Muscle of back (tissue), 3 donors: ENCODE measurements at regions not wholly inside any gene's neighbourhood (a gene's known extent, or its start where the extent isn't known, plus 50 kb on each side); places are given as distances from the start of the nearest gene placed in this dataset.

Experiments used
- DNase-seq, 3 donors: peaks; one replicate each; pipeline versions ENCODE4 v3.0.0 to v3.0.0-alpha.2; 2013

DNA sequence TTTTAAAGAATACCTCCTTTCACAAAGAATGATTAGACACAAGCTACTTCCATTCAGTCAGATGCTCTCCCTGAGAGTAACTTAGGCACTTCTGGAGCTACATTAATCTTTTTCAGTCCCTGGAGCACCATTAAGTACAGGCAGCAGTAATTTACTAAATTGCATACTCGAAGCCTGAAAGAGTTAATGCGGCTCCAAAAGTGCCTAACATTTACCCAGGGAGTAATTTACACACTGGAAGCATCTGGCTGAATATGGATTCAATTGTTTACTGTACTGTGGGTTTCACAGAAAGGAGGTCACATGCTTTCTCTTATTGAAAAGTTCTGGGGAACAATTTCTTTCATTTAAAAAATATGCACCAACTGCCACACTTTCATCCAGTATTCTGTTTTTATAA lies 260.8 kb upstream of the TENM3 start:
- peak in 1 of 3 donors; percentile 57 for DNase-seq

DNA sequence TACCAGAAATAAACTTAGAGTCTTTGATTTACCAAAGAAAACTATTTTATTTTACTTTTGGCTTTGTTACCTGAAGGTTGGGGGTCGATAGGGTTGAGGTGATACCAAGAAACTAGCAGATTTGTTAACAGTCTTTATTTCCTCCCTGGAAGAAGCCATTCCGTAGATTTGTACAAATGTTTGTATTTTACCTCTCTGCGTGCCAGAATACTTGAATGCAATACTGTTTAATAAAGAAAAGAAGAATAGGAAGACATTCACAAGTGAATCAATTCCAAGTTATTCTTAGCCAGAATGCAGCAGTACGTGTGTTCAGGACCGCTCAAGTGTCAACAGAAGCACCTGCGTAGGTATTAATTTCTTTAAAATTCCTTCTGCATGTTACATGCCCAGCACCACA lies 260.3 kb upstream of the TENM3 start:
- peak in 1 of 3 donors; percentile 50 for DNase-seq

DNA sequence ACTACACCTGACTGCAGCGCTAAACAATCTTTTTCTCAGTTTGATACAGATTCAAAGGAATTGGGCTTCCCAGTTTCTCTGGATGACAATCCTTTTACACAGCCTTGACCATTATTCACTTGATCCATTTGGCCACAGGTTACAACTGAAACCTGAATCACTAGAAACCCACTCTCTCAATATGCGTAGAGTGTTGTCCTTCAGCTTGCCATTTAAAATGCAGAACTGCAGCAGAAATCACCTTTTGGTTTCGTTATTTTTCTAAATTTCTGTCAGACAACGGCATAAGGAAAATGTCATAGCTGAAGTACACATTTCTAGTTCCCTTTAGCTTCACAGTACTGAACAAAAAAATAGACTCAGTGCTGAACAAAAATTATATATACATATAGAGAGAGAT lies 255.8 kb upstream of the TENM3 start:
- no peak for DNase-seq

DNA sequence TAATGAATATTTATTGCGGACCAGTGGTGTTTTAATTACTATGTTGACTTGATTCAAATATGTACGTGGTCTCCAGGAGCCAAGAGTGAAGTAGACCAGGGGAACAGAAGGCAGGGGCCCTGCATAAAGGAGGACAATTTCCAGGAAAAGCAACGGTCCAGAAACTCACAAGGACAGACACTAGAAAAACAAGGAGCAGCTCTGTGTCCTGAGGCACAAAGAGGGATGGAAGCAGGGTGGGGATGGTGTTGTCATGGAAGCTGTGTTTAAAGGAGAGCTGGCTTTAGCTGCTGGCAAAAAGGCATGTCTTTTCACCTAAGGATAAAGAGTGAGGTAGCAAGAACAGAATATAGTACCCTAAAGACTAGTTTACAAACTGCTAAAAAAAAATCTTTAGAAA lies 254.1 kb upstream of the TENM3 start:
- DNase-seq: no peak

DNA sequence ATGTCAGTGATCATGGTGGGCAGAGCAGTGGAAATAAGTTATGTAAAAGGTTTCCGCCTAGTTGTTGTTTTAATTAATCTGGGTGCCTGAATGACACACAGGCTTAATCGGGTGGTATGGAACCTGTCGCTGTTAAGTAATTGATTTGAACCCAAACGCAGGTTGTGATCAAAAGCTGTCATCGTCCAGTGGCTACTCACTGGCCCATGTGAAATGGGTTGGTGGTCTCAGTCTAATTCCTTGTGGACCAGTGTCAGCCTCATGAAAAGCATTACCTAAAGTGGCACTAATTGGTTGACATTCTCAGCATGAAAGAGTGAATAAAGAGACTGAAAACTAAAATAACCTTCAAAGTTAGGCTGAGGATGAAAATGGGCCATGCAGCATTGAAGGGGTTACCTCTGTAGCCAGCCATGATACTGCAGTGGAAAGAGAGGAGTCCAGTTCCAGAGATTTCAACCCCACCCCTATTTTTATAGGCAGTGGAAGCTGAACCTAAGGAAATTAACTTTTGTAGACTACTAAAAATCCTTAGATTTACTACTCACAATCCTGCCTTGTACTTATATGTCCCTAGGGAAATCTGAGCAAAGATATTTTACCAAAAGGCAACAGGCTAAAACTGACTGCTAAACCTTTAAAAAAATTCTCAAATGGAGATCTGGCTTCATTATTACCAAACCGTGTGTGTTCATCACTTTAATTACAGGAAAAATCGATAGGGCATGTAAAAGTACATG lies 251.7 kb upstream of the TENM3 start:
- peak in 1 of 3 donors; percentile 30 for DNase-seq

DNA sequence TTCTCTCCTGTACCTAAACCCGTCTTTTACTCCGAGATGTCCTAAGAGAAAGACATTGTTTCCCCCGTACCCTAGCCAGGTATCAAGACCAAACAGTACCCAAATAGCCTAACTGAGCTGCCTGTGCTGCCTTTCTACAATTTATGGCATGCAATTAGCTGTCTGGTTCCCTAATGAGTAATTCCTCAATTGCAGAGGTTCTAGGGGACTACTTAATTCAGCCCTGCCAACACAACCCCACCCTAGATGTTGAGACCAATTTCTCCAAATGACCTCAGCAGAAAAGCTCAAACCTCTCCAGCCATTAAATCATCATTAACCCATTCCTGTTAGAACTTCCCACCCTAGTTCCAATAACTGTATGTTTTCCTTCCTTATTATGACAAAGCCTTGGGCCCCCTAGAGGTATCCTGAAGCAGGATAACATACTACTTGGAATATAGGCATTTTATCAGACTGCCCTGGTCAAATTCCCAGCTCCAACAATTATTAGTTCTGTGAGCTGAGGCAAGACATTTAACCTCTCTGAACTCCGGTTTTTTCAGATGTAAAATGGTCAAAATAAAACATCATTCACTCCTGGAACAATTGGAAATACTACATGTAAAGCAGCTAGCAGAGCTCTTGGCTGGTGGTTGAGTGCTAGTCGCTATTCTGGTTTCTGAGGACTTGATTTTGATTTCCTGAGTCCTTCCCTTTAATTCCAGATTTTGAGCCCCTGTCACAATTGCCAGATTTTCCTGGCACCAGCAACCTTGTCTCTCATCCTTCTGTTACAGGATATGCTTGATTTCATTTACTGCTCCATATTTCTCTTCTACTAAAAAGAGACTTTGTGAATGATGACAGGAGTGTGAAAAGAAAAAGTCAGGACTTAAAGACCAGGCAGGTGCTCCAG lies 244.6 kb upstream of the TENM3 start:
- peak in 2 of 3 donors; percentile 25 to 55 for DNase-seq

DNA sequence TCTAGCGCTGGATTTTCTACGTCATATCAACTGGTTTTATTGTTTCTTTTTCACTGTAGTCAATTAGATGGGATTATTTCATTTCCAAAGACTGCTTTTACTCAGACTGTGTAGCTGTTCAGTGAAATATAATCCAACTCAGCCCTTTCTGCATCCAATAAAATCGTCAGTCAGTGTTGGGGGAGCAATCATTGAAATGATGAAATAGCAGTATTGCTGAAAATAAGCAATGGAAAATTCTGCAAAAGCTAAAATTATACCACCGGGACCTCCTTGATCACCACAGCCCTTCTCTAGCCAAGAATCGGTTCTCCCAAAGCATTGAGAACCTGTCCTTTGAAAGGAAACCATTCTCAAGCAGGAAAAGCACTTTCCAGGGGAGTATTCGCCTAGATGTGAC lies 243.1 kb upstream of the TENM3 start:
- DNase-seq: peak in 2 of 3 donors; percentile 43 to 63

DNA sequence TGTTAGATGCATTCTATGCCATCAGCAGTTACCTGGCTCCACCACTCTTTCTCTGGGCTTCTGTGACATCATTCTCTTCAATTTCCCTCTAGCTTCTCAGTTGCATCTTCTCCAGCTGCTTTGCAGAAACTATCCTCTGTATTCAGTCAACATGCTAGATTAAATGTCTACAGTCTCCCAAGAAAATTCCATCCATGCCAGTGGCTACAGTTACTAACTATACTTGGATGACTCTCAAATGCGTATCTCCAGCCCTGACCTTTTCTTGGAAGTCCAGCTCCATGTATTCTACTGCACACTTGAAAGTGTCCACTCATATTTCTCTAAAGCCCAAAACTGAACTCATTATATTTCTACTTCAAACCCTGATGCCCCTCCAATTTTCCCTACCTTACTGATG lies 232.3 kb upstream of the TENM3 start:
- peak in 1 of 3 donors; percentile 20 for DNase-seq

DNA sequence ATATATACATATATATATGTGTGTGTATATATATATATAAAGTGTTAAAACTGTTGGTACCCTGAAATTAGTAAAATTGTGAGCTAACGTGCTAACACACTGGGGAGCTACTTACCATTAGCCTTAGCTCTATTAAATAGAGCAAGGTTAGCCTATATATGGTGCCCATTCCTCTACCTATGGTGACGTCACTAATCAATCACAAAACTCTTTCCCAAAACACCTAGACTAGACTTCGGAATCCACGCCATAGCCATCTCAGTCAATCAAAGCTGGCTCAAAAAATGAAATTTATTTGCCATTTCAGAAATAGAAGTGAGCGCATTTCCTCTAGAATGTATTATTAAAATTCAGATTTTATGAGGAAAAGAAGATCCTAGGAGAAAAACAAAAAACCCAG lies 229.0 kb upstream of the TENM3 start:
- no peak for DNase-seq

DNA sequence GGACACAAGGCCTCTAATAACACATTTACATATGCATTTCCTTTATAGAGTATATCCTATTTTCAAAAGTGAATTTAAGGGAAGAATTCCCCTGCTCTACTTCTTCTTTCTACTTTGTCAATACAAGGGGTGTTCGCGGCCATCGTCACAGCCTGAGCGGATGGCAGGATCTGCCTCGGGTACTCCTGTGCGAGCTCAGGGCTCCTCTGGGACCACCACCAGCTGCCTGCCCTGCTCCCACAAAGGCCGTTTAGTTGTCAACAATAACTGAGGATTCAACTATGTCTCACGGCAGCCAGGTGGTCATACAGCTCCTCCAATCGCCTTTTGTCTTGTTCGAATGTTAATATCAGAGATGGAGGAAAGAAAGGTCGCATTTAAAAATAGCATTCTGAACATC lies 228.2 kb upstream of the TENM3 start:
- no peak for DNase-seq

DNA sequence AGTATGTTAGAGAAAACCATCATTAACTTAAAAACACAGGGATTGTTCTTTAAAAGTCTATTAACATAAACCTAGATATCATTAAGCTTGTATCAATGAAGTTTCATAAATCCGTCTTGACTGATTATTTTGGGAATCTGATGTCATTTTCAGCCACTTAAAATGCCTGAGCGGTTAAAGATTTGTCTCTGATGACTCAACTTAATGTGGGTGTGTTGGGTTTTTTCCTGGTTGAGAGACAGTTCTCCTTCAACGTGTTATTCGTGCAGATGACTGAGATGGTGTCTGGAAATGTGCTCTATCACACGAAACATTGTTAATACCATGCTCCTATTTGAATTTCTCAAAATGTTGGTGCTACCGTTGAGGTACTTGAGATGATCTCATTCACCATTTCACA lies 227.3 kb upstream of the TENM3 start:
- DNase-seq: no peak

DNA sequence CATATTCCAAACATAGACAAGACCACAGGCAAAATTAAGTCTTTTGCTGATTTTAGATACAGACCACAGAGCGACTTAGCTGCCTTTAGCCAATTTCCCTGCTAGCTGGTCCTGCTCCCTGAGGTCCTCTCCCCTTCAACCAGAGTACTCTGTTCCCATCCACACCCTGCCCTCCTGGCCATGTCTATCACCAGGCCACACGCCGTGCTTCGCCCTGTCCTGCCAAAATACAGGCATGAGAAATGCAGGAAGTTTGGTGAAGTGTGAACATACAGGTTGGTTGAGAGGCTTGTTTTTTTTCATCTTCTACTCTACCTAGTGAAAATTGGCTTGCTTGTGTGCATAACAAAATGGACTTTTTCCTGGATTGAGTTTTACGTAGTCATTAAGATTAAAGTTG lies 226.2 kb upstream of the TENM3 start:
- no peak for DNase-seq

DNA sequence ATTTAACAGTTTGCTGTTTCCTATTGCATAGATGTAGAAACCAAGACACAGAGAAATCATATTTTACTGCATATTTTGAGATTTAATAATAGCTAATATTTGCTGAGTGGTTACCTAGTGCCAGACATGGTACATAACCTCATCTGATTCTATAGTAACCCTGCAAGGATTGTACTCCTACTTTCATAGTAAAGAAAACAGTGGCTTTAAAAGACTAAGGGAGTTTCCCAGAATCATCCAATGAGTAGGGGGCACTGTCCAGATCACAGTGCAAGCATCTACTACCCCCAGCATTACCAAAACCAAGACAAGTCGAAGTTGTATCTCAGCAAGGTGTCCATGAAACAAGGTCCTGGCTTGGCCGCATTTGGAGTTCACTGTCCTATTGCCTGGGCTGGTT lies 224.5 kb upstream of the TENM3 start:
- no peak for DNase-seq

DNA sequence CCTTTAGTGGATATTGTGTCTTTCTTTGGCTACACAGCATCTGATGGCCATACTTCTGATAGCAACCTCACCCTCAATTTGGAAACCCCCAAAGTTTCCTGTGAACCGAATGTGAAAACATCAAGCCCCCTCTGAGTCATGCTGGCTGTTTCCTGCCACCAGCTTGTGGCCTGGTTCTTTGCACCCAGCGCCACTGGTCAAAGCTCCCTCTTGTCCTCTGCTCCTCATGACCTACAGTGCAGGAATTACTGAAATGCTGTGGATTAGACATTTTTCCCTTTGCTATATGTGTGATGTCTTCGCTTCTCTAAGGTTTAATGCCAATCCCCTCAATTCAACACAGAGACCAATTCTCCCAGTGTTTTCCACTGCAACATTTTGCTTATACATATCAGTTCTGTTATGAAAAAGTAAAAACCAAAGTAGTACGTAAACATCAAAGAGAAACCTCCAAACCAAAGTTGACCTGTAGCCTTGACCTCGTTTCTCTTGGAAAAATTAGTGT lies 224.0 kb upstream of the TENM3 start:
- DNase-seq: no peak

DNA sequence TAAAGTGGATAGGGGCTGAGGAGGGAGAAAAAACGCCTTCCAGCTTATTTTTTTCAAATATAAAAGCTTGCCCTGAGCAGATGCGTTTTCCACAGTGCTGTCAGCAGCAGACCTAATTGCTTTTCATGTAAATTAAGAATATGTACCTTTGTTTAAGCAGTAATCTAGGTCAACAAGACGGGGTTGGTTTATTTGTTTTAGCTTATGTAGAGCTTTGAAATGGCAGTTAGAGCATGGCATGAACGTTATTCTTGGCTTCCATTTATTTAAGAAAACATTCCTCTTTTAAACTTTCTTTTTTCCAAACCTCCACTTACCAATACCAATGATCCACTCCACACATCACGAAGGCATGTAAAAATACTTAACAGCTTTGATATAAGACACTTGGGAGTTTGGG lies 220.3 kb upstream of the TENM3 start:
- no peak for DNase-seq

DNA sequence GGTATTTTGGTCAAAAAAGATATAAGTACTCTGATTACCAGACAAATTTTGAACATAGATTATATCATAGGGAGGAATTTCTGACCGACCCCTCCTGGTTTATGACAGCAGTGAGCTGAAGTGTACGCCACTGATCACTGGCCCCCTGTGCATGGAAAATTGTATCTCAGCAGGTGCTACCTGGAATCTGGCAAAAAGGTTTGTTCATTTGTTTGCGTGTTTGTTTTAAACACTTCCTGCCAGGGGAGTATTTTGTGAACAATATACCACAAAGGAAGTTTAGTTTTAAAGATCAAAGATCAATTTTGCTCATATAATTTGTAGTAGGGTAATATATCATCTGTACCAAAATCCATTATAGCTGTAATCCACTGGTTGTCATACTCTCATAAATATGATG lies 219.7 kb upstream of the TENM3 start:
- DNase-seq: no peak

DNA sequence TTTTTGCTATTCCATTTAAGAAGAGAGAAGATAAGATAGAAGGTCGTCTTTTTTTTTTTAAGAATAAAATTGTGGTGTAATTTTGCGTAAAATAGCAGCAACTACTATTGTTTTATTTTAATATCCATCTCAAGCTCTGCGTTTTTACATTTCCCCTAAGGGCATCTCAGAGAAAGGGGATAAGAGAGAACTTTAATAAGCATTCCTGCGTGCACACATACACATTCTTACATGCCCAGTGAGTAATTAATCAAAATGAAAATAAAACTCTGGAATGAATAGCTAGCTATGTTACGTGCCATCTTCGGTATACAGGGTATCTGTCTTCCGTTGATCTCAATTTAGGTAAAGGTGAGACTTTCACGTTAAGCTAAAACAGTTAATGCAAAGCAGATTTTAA lies 200.3 kb upstream of the TENM3 start:
- no peak for DNase-seq

DNA sequence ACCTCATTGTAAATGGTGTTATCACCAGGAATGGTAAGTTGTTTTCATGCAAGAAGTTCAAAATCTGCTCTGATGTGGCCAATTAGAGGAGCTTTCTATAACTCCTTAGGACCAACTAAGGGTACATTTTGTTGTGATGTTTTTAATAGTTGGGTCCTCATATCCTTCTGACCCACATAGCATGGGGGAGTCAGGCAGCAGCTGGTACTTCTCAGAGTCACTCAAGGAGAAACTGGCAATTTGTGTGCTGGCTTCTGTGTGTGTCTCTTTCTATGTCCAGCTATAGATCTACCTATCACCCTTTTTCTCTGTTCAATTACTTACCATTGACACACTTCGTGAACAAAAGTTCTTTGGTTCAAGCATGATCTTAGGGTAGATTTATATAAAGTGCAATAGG lies 194.3 kb upstream of the TENM3 start:
- DNase-seq: no peak

DNA sequence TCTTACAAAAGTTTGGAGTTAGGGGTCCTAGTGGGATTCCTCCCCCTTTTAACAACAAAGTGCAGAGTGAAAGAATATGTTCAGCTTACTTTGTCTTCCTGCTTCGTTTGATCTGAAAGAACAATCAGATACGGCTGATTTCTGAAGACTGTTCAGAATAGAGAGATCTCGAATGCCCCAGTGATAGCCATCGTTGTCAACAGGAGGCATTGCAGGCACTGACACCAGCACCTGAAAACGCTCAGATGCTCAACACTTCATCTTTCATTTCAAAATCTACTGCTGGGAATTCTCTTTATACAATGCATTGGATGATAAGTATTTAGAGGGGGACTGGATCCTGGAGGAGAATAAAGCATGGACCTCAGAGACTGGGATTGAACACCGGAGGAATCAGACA lies 186.3 kb upstream of the TENM3 start:
- no peak for DNase-seq

DNA sequence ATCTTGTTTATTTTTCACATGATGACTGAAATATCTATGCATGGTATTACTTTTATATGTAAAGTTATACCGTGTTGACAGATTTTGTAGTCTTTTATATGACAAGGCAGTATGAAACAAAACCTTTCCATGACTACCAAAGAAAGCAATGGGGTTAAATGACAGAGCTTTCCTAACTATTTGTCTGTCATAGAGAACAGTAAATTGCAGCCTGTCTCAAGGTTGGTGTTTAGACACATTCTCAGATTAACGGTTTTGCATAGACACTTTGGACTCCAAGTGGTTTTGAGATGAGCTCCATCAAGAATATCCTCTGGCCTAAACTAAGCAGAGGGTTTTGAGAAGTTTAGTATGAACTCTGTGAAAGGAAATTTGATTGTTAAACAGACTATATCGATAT lies 180.7 kb upstream of the TENM3 start:
- DNase-seq: no peak

DNA sequence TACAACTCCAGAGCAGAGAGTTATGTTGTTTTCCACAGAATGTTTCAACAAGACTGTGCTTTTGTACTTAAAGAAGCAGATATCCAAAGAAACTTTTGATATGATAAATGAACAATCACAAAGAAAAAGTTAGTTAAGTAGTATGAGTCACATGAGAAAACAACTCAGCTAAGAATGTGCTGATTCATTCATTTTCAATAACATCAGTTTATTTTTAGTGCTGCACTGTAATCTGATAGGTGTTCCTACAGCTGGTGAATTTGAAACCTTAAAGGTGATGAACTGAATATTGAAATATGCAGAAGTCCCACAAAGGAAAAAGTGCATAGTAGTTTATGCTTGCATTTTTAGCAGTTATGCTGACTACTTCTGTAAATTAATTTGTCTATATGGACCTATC lies 180.3 kb upstream of the TENM3 start:
- DNase-seq: peak in 2 of 3 donors; percentile 17 to 69

DNA sequence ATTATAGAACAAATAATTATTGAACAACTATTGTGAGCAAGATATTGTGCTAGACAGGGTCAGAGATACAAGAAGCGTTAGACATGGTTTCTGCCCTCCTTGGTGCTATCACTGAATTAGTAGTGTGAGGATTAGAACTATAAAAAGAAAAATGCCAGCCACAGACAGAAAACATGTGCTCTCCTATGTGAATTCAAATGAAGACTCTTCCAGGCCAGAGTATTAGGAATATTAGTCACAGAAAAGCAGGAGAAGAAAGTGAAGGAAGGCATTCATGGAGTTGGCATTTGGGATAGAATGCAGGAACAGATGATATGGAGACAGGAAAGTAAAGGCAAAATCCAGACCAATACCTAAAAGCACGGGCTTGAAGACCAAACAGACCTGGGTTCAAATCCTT lies 179.6 kb upstream of the TENM3 start:
- no peak for DNase-seq

DNA sequence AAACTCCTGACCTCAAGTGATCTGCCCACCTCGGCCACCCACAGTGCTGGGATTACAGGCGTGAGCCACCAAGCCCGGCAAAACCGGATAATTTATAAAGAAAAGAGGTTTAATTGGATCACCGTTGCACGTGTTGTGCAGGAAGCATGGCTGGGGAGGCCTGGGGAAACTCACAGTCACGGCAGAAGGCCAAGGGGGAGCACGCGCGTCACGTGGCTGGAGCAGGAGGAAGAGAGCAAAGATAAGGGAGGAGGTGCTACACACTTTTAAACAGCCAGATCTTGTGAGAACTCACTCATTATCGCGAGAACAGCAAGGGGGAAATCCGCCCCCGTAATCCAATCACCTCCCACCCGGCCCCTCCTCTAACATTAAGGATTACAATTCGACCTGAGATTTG lies 177.9 kb upstream of the TENM3 start:
- no peak for DNase-seq
